Skeletal muscle tissue (tissue), 3 donors: ENCODE measurements at regions not wholly inside any gene's neighbourhood (a gene's known extent, or its start where the extent isn't known, plus 50 kb on each side); places are given as distances from the start of the nearest gene placed in this dataset.

Experiments used
- H3K27ac ChIP-seq: one replicate; pipeline ENCODE4 v1.7.0; 2013; ENCODE audit warnings: mild to moderate bottlenecking, low read depth, low read length, inconsistent platforms
- H3K27me3 ChIP-seq, 3 donors: one replicate each; pipeline ENCODE4 v1.7.0; 2013; ENCODE audit warnings: low read length in 3 of 3; ENCODE audit not compliant: control insufficient read depth in 3 of 3, insufficient read depth in 3 of 3
- H3K36me3 ChIP-seq, 3 donors: one replicate each; pipeline ENCODE4 v1.7.0; 2013; ENCODE audit warnings: low read length in 3 of 3; ENCODE audit not compliant: control insufficient read depth in 3 of 3, insufficient read depth in 3 of 3
- H3K4me1 ChIP-seq, 3 donors: one replicate each; pipeline ENCODE4 v1.7.0; 2013; ENCODE audit warnings: low read length in 3 of 3, mild to moderate bottlenecking in 3 of 3; ENCODE audit not compliant: control insufficient read depth in 3 of 3, insufficient read depth in 3 of 3
- H3K4me3 ChIP-seq, 3 donors: one replicate each; pipeline ENCODE4 v1.7.0; 2013; ENCODE audit warnings: low read length in 3 of 3
- H3K9ac ChIP-seq, 3 donors: one replicate each; pipeline ENCODE4 v1.7.0; 2013; ENCODE audit warnings: low read length in 3 of 3, mild to moderate bottlenecking in 3 of 3, moderate library complexity in 2 of 3, low read depth in 1 of 3
- H3K9me3 ChIP-seq, 3 donors: one replicate each; pipeline ENCODE4 v1.7.0; 2013; ENCODE audit warnings: low read length in 3 of 3; ENCODE audit not compliant: control insufficient read depth in 3 of 3
- donor health status: Osteomylitis.

DNA sequence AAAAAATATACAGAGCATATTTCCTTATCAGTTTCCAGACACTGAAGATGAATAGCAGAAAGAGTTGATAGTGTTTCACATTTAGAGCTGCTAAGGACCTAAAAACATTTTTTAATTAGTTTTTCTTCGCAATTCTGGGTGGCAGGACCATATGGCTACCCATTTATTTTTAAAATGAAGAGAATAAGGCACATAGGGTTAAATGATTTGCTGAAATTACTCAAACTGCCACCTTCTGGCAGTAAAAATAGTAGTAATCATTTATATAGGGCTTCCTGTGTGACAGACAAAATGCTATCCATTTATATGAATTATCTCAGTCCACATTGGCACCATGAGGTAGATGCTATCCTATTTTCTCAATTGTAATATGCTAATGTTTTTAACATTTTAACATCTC, 108.6 kb upstream of the CCDC196 start:
- Histone ChIP-seq H3K9me3 (no peaks in the 10 kb centered on the region), H3K4me1 (no peaks in the 10 kb centered on the region), H3K27ac (no peak overlapping the region), H3K9ac (no peak overlapping the region), H3K27me3 (no peaks in the 10 kb centered on the region), H3K36me3 (no peaks in the 10 kb centered on the region), H3K4me3 (no peak overlapping the region)

- no peak overlapping the region for H3K27ac ChIP-seq
- H3K4me1 ChIP-seq, result no peaks in the 10 kb centered on the region
- H3K4me3 ChIP-seq, result no peak overlapping the region
- H3K36me3 ChIP-seq, result no peaks in the 10 kb centered on the region
- H3K9me3 ChIP-seq, result no peaks in the 10 kb centered on the region
- no peak overlapping the region for H3K9ac ChIP-seq
- no peaks in the 10 kb centered on the region for H3K27me3 ChIP-seq
Measured at GRCh38 chr14:66378712-66379505, 107.3 kb upstream of the CCDC196 start.

DNA sequence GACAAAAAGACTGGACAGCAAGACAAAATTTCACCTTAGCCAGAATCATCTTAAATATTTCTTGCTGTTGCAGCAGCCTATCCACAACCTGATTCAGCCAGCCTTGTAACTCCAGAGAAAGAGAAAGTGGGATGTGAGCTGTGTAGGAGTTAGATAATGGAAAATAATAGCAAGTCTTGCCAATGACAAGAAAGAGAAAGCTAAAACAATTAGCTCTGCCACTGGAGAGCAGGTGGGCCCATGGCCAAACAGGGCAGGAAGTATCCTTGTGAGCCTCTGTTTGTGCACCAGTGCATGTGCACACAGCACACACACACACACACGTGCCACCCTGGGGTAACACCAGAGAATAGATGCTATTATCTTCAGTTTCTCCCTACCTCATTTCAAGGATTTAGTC, 106.0 kb upstream of the CCDC196 start:
- no peak overlapping the region for H3K9ac ChIP-seq
- no peaks in the 10 kb centered on the region for H3K27me3 ChIP-seq
- no peak overlapping the region for H3K27ac ChIP-seq
- no peak overlapping the region for H3K4me3 ChIP-seq
- no peaks in the 10 kb centered on the region for H3K4me1 ChIP-seq
- H3K36me3 ChIP-seq, result no peaks in the 10 kb centered on the region
- no peaks in the 10 kb centered on the region for H3K9me3 ChIP-seq

DNA sequence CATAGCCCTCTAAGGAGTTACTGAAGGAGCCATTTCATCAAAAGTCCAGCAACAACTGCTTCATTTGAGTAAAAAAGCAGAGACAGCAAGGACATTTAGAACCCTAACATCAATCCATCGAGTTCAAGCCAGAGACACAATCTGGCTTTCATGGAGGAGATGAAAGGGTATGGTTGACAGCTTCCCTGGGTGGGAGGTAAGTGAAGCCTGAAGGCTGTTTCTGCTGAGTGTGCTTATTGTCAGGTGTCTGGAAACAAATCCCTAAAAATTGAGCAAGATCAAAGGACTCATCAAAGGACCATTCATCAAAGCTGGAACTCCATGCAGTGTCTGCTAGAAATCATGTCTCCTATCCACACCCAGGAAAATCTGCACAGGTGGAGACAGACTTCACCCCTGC, 104.4 kb upstream of the CCDC196 start:
- Histone ChIP-seq H3K9ac (no peak overlapping the region), H3K4me1 (no peaks in the 10 kb centered on the region), H3K9me3 (no peaks in the 10 kb centered on the region), H3K27me3 (no peaks in the 10 kb centered on the region), H3K27ac (no peak overlapping the region), H3K36me3 (no peaks in the 10 kb centered on the region), H3K4me3 (no peak overlapping the region)

GRCh38 chr14:66383257-66383656, 102.9 kb upstream of the CCDC196 start:
- Histone ChIP-seq H3K9me3 (no peaks in the 10 kb centered on the region), H3K27ac (no peak overlapping the region), H3K36me3 (no peaks in the 10 kb centered on the region), H3K9ac (no peak overlapping the region), H3K4me3 (no peak overlapping the region), H3K4me1 (no peaks in the 10 kb centered on the region), H3K27me3 (no peaks in the 10 kb centered on the region)

DNA sequence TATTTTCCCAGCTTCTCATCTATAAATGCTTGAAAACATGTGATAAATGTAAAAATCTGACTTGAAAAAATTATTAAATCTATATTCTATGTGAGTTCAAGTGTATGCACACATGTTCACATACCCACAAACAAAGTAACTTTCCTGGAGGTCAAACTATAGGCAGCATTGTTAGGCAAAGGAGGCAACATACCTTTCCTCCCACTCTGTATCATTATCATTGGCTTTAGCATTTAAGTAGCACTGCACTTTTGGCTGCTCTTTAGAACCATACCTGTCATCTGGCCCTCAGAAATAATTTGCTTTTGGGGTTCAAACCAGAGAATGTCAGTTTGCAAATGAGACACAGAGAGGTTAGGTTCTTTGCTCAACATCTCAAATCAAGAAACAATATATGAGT, 102.4 kb upstream of the CCDC196 start:
- H3K4me3 ChIP-seq, result no peak overlapping the region
- H3K27me3 ChIP-seq, result no peaks in the 10 kb centered on the region
- H3K9ac ChIP-seq, result no peak overlapping the region
- no peaks in the 10 kb centered on the region for H3K4me1 ChIP-seq
- no peaks in the 10 kb centered on the region for H3K9me3 ChIP-seq
- H3K36me3 ChIP-seq, result no peaks in the 10 kb centered on the region
- no peak overlapping the region for H3K27ac ChIP-seq

DNA sequence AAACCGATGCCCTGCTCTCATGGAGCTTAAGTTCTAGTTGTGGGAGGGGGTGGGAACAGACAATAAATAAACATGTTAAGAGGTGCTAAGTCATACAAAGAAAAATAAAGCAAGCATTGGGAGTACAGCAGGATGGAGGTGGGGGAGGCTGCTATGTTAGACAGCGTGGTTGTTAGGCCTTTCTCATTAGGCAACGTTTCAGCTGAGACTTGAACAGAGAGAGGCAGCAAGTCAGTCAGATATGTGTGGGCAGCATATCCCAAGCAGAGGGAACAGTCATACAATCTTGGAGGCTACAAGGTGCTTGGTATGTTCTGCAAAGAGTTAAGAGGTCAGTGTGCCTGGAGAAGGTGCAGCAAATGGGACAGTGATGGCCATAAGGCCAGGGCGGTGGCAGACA, 97.7 kb upstream of the CCDC196 start:
- Histone ChIP-seq H3K4me1 (no peaks in the 10 kb centered on the region), H3K27ac (no peak overlapping the region), H3K9me3 (no peaks in the 10 kb centered on the region), H3K27me3 (no peaks in the 10 kb centered on the region), H3K4me3 (no peak overlapping the region), H3K9ac (no peak overlapping the region), H3K36me3 (no peaks in the 10 kb centered on the region)

GRCh38 chr14:66389481-66389880, 96.7 kb upstream of the CCDC196 start:
- no peaks in the 10 kb centered on the region for H3K9me3 ChIP-seq
- H3K27me3 ChIP-seq, result no peaks in the 10 kb centered on the region
- H3K27ac ChIP-seq, result no peak overlapping the region
- no peak overlapping the region for H3K9ac ChIP-seq
- H3K4me1 ChIP-seq, result no peaks in the 10 kb centered on the region
- no peaks in the 10 kb centered on the region for H3K36me3 ChIP-seq
- no peak overlapping the region for H3K4me3 ChIP-seq

DNA sequence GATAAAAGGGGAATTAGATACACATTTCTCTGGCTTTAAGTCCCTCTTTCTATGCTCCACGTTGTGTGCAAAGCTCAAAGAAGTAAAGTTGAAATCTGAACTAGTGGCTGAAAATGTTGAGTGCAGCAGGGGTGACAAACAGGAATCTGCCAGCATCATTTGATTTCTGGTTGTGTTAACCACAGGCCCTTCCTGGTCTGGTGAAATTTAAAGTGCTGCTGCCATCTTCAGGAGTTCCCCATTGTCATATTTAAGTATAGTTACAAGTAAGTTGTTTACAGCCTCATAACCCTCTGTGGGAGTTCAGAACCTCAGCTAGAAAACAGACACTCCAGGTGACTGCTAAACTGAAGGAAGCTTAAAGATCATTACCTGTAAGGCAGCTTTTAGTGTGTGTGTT, 90.9 kb upstream of the CCDC196 start:
- Histone ChIP-seq H3K9ac (no peak overlapping the region), H3K4me1 (peaks cover 0 to 2% (median 0%) of the 10 kb centered on the region in 3 donors), H3K36me3 (no peaks in the 10 kb centered on the region), H3K27ac (no peak overlapping the region), H3K27me3 (no peaks in the 10 kb centered on the region), H3K9me3 (no peaks in the 10 kb centered on the region), H3K4me3 (no peak overlapping the region)

DNA sequence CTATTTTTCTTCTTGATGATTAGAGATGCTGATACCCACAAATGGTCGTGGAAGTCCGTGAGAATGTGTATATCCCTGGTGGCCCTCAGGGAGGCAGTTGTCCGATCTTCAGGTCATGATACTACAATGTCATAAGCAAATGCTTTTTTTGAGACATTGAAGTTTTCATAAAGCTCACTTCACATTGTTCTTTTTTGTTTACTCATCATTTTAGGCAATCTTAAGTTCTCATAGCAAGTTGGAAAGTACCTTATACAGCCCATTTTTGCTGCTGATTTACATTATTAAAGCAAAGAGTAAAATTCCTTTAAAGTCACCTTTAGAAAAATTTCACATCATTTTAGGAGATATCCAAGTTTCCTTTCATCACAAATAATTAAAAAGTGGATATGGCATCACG, 90.0 kb upstream of the CCDC196 start:
- no peaks in the 10 kb centered on the region for H3K9me3 ChIP-seq
- no peak overlapping the region for H3K4me3 ChIP-seq
- peaks cover 0 to 2% (median 0%) of the 10 kb centered on the region in 3 donors for H3K4me1 ChIP-seq
- no peaks in the 10 kb centered on the region for H3K27me3 ChIP-seq
- H3K36me3 ChIP-seq, result no peaks in the 10 kb centered on the region
- no peak overlapping the region for H3K27ac ChIP-seq
- no peak overlapping the region for H3K9ac ChIP-seq
